D721Med (cell line): ENCODE measurements at regions not wholly inside any gene's neighbourhood (a gene's known extent, or its start where the extent isn't known, plus 50 kb on each side); places are given as distances from the start of the nearest gene placed in this dataset.

Source experiments
- DNase-seq: peaks from one replicate; pipeline ENCODE4 v3.0.0; 2011; ENCODE audit warnings: low spot score; ENCODE audit not compliant: insufficient read length
- FAIRE-seq: peaks from 2 replicates; lab custom pipeline; 2011; peaks lifted over from hg19 to GRCh38; lab: Jason Lieb, UNC
- TF ChIP-seq, protein P1 (sequence below): IDR thresholded peaks from 2 replicates; pipeline ENCODE4 v1.5.1; 2012; ENCODE audit warnings: mild to moderate bottlenecking, control low read depth; ENCODE audit not compliant: insufficient read depth; ENCODE audit errors: missing control alignments

- FAIRE-seq (no peak), DNase-seq (no peak)
- TF ChIP-seq, protein P1, sequence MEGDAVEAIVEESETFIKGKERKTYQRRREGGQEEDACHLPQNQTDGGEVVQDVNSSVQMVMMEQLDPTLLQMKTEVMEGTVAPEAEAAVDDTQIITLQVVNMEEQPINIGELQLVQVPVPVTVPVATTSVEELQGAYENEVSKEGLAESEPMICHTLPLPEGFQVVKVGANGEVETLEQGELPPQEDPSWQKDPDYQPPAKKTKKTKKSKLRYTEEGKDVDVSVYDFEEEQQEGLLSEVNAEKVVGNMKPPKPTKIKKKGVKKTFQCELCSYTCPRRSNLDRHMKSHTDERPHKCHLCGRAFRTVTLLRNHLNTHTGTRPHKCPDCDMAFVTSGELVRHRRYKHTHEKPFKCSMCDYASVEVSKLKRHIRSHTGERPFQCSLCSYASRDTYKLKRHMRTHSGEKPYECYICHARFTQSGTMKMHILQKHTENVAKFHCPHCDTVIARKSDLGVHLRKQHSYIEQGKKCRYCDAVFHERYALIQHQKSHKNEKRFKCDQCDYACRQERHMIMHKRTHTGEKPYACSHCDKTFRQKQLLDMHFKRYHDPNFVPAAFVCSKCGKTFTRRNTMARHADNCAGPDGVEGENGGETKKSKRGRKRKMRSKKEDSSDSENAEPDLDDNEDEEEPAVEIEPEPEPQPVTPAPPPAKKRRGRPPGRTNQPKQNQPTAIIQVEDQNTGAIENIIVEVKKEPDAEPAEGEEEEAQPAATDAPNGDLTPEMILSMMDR: no peak
Observed at GRCh38 chr1:115412733-115413132, 74.7 kb upstream of the NGF start.

DNA sequence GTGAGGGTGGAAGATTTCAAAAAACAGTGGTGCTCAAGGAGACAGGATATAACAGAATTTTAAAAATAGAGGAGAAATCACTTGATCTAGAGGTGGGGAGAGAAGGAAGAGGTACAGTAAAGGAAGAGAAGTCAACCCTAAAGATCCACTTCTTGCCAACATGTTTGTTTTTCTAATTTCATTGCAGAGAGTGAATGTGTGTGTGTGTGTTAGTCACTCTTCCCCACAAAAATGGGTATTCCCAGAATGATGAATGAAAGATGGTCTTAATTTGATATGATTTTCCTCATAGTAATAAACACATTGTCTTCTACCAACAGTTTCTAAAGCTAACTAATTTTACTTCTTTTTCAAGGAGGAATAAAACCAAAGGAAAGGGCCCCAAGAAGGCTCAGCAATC, 74.2 kb upstream of the NGF start:
- DNase-seq (no peak), FAIRE-seq (no peak)
- TF ChIP-seq, protein P1: no peak

GRCh38 chr1:115411371-115412063, 73.5 kb upstream of the NGF start:
- FAIRE-seq: no peak
- TF ChIP-seq, protein P1: no peak
- no peak for DNase-seq

DNA sequence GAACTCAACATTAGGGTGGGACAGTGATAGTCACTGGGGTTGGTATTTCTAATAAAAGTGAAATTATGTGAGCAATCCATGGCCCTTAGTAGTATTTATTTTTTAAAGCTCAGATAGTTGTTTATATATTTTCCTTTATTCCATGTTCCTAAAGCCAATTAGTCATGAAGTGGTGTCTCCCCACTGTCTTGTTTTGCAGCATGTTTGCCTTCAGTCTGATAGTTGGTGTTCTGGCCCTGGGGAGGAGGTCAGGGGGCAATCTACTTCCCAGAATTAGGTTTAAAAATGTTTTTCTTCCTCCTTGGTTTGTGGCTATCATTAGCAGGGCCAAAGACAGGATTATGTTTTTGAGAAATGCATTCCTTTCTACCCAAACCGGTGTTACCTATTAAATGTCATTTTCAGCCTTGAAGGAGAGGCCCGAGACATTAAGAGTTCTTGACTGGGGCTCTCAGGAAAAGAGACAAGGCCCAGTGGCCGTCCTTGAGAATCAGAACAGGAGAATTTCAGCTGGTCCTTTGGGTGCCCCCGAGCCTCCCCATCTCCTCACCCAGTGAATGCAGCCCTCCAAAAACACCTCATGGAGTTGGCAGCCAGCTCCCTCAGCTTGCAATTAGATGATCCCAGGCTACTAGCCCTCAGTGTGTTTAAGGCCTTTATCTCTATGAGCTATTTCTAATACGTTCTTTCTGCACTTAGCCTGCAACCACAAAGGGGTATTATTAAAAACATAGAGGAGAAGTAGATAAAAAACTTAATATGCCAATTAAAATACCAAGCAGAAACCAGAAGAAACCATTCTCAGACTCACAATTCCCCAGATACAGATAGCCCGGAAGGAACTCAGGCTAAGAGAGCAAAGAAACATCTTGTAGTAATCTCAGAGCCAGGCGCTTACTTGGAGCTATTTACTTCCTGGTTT, 71.3 kb upstream of the NGF start:
- TF ChIP-seq, protein P1: no peak
- no peak for DNase-seq
- FAIRE-seq: no peak

DNA sequence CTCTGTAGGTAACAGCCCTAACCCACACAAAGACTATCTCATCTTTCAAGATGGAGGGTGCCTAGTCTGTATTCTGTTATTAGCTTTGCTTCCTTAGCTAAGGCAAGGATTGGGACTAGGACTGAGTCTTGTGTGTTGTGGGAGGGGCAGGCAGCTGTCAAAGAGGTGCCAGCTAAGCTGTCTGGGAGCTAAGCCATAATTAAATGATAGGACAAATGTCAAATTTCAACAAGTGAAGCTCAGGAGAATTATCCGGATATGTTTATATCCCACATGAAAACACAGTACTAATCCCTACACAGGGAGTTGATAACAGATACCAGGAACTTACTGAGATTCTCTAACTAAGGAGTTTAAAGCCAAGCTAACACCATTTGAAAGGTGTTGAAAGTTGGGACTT, 70.5 kb upstream of the NGF start:
- FAIRE-seq (peak; percentile 94), DNase-seq (no peak)
- TF ChIP-seq, protein P1: no peak

DNA sequence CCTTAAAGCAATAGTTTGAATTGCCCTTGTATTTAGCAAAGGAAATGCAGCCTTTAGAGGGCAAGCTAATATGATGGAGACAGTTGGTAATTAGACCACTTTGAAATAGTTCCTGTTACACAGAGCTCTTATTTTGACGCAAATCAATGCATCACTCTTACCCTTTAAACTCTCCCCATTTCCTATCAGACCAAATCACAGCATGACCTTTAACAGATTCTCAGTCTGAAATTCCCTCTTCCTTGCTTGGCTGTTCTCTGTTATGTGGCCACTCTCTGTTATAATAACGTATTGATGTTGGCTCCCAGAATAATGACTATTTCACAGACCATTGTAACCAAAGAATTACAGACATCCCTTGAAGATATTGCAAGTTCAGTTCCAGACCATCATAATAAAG, 66.9 kb upstream of the NGF start:
- TF ChIP-seq, protein P1: no peak
- no peak for DNase-seq
- FAIRE-seq: no peak
